GM21515 (cell line): ENCODE measurements at regions not wholly inside any gene's neighbourhood (a gene's known extent, or its start where the extent isn't known, plus 50 kb on each side); places are given as distances from the start of the nearest gene placed in this dataset.

Experiments used
- ATAC-seq: cut with Tn5 transposase; IDR thresholded peaks from one replicate; pipeline ENCODE4 v1.9.1; 2021; ENCODE audit not compliant: unreplicated experiment

- ATAC-seq, result no peak
Observed at GRCh38 chr11:128407962-128408361, 179.4 kb downstream of the ETS1 start.

- ATAC-seq, result no peak
Observed at GRCh38 chr11:128405714-128406662, 181.4 kb downstream of the ETS1 start.

- ATAC-seq, result no peak
Observed at GRCh38 chr11:128405112-128405511, 182.2 kb downstream of the ETS1 start.

- no peak for ATAC-seq
Observed at GRCh38 chr11:128404437-128404836, 182.9 kb downstream of the ETS1 start.

GRCh38 chr11:128400382-128401203, 186.8 kb downstream of the ETS1 start:
- ATAC-seq, result no peak

- ATAC-seq, result peak; percentile 60
Observed at GRCh38 chr11:128399251-128400121, 187.9 kb downstream of the ETS1 start.

- ATAC-seq, result no peak
Observed at GRCh38 chr11:128398517-128399250, 188.7 kb downstream of the ETS1 start.

- ATAC-seq, result no peak
Observed at GRCh38 chr11:128397362-128397761, 190.0 kb downstream of the ETS1 start.

- ATAC-seq, result no peak
Observed at GRCh38 chr11:128394431-128395089, 192.8 kb downstream of the ETS1 start.

- no peak for ATAC-seq
Observed at GRCh38 chr11:128392259-128392658, 195.1 kb downstream of the ETS1 start.

GRCh38 chr11:128391811-128392210, 195.5 kb downstream of the ETS1 start:
- no peak for ATAC-seq

- no peak for ATAC-seq
Observed at GRCh38 chr11:128390246-128390645, 197.1 kb downstream of the ETS1 start.

GRCh38 chr11:128389461-128389976, 197.8 kb downstream of the ETS1 start:
- no peak for ATAC-seq

- no peak for ATAC-seq
Observed at GRCh38 chr11:128388206-128388815, 199.0 kb downstream of the ETS1 start.

- ATAC-seq, result no peak
Observed at GRCh38 chr11:128379587-128380580, 207.5 kb downstream of the ETS1 start.

GRCh38 chr11:128375961-128376360, 211.4 kb downstream of the ETS1 start:
- ATAC-seq, result no peak

GRCh38 chr11:128374026-128374425, 213.3 kb downstream of the ETS1 start:
- no peak for ATAC-seq

- no peak for ATAC-seq
Observed at GRCh38 chr11:128372977-128373376, 214.4 kb downstream of the ETS1 start.
